HG03025 (cell line): ENCODE measurements at regions not wholly inside any gene's neighbourhood (a gene's known extent, or its start where the extent isn't known, plus 50 kb on each side); places are given as distances from the start of the nearest gene placed in this dataset.

Experiments
- ATAC-seq: cut with Tn5 transposase; IDR thresholded peaks from one replicate; pipeline ENCODE4 v1.9.1; 2021; ENCODE audit warnings: mild to moderate bottlenecking, moderate library complexity; ENCODE audit not compliant: unreplicated experiment, low FRiP score

- no peak for ATAC-seq
Measured at GRCh38 chr2:101559551-101559950, 84.6 kb upstream of the RFX8 start.

GRCh38 chr2:101558740-101559525 is 84.0 kb upstream of the RFX8 start:
- ATAC-seq: no peak

GRCh38 chr2:101556033-101556459 is 81.1 kb upstream of the RFX8 start:
- no peak for ATAC-seq

- no peak for ATAC-seq
Measured at GRCh38 chr2:101551336-101551888, 76.5 kb upstream of the RFX8 start.

- no peak for ATAC-seq
Measured at GRCh38 chr2:101550555-101550954, 75.6 kb upstream of the RFX8 start.

- ATAC-seq: no peak
Measured at GRCh38 chr2:101549371-101549770, 74.5 kb upstream of the RFX8 start.

GRCh38 chr2:101546376-101547058 is 71.6 kb upstream of the RFX8 start:
- no peak for ATAC-seq

- no peak for ATAC-seq
Measured at GRCh38 chr2:101545950-101546349, 71.0 kb upstream of the RFX8 start.

GRCh38 chr2:101540518-101540917 is 65.6 kb upstream of the RFX8 start:
- no peak for ATAC-seq

GRCh38 chr2:101538076-101538475 is 63.2 kb upstream of the RFX8 start:
- no peak for ATAC-seq

- ATAC-seq: no peak
Measured at GRCh38 chr2:101534149-101534611, 59.3 kb upstream of the RFX8 start.

- ATAC-seq: no peak
Measured at GRCh38 chr2:101533561-101534148, 58.7 kb upstream of the RFX8 start.

GRCh38 chr2:101528501-101528900 is 53.6 kb upstream of the RFX8 start:
- ATAC-seq: no peak

- no peak for ATAC-seq
Measured at GRCh38 chr2:101524806-101525430, 50.0 kb upstream of the RFX8 start.
